Uterus (tissue), 3 donors: ENCODE measurements at regions not wholly inside any gene's neighbourhood (a gene's known extent, or its start where the extent isn't known, plus 50 kb on each side); places are given as distances from the start of the nearest gene placed in this dataset.

Experiments
- DNase-seq, 2 donors: peaks; one replicate each; pipeline ENCODE4 v3.0.0-alpha.2; 2019 to 2020
- H3K27ac ChIP-seq, 2 donors: fragments of 200-600 bp; sonication (generic); 1 replicate in 1 of 2; 2 replicates in 1 of 2; pipeline ENCODE4 v1.5.1; 2016 to 2018
- H3K27me3 ChIP-seq, 2 donors: fragments of 200-600 bp; sonication (generic); one replicate each; pipeline ENCODE4 v1.5.1; 2018 to 2019; ENCODE audit warnings: control low read depth in 1 of 2
- H3K36me3 ChIP-seq, 2 donors: fragments of 200-600 bp; sonication (generic); one replicate each; pipeline ENCODE4 v1.5.1; 2019; ENCODE audit warnings: control low read depth in 1 of 2
- H3K4me1 ChIP-seq, 2 donors: fragments of 200-600 bp; sonication (generic); one replicate each; pipeline ENCODE4 v1.5.1; 2018 to 2019; ENCODE audit warnings: control low read depth in 1 of 2
- H3K4me3 ChIP-seq, 2 donors: fragments of 200-600 bp; sonication (generic); 1 replicate in 1 of 2; 2 replicates in 1 of 2; pipeline ENCODE4 v1.5.1; 2018 to 2019; ENCODE audit warnings: mild to moderate bottlenecking in 1 of 2
- H3K9me3 ChIP-seq, 2 donors: fragments of 200-600 bp; sonication (generic); one replicate each; pipeline ENCODE4 v1.5.1; 2019; ENCODE audit warnings: control low read depth in 1 of 2
- POLR2A ChIP-seq, 2 donors: fragments of 450-650 bp; IDR thresholded peaks; one replicate each; pipeline ENCODE4 v1.6.1; 2016; ENCODE audit warnings: antibody characterized with exemption in 2 of 2, mild to moderate bottlenecking in 1 of 2, moderate library complexity in 1 of 2
- intact Hi-C: fragments of 100-400 bp; cut with DNase I; formaldehyde crosslinking; loops from one replicate; pipeline ENCODE4 v1.15.1; 2023; ENCODE audit warnings: low total_unique reads
- TF ChIP-seq, protein P1 (sequence below), 4 experiments: fragments of 200-600 bp in 2 of 4; fragments of 450-650 bp in 2 of 4; sonication (generic) in 2 of 4; IDR thresholded peaks; one replicate each; pipeline ENCODE4 v1.5.1; 2016 to 2019; ENCODE audit warnings: antibody characterized with exemption in 4 of 4, mild to moderate bottlenecking in 2 of 4, moderate library complexity in 1 of 4
- donor health status: DM: yes; HTN: yes; CAD: no.

DNA sequence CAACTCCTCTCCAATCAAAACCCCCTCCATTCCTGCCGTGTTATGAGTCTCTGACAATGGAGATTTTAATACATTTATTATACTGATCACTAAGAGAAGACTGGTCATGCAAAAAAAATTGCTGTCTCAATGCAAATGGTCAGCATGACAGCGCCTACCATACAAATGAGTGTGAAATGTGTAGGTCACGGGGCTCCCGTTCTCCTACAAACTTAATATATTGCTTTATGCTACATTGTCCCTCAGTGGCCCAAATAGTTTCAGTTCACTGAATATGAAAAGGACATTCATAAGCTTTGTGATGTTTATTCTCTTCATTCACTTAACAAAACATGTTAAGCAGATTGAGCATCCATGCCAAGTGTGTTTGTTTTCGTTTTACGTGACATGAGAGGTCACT, 116.1 kb downstream of the SPANXN3 start:
- Histone ChIP-seq H3K27ac (no peak overlapping the region), H3K4me3 (no peak overlapping the region), H3K9me3 (no peaks in the 10 kb centered on the region), H3K27me3 (no peaks in the 10 kb centered on the region), H3K4me1 (no peaks in the 10 kb centered on the region), H3K36me3 (no peaks in the 10 kb centered on the region)
- DNase-seq = no peak
- intact Hi-C loops = no loop called here
- TF ChIP-seq, protein P1, sequence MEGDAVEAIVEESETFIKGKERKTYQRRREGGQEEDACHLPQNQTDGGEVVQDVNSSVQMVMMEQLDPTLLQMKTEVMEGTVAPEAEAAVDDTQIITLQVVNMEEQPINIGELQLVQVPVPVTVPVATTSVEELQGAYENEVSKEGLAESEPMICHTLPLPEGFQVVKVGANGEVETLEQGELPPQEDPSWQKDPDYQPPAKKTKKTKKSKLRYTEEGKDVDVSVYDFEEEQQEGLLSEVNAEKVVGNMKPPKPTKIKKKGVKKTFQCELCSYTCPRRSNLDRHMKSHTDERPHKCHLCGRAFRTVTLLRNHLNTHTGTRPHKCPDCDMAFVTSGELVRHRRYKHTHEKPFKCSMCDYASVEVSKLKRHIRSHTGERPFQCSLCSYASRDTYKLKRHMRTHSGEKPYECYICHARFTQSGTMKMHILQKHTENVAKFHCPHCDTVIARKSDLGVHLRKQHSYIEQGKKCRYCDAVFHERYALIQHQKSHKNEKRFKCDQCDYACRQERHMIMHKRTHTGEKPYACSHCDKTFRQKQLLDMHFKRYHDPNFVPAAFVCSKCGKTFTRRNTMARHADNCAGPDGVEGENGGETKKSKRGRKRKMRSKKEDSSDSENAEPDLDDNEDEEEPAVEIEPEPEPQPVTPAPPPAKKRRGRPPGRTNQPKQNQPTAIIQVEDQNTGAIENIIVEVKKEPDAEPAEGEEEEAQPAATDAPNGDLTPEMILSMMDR (IDR thresholded peaks at IDR 0.05) = no peak

DNA sequence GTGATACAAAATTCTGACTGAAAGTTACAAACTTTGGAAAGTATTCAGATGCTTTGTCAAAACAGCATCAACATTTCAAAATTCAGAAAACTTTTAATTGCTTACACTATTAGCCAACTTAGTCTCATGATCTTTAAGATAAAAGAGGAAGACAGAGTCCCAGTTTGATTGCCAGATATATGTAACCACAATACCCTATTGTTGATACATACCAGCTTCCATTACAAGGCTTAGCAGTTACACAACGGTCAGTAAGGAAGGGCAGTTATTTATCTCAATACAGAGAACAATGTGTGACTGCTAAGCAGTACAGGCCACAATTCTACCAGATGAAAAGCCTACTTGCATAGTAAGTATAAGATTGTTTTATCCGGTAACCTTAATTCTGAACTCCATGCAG, 138.4 kb downstream of the SPANXN3 start:
- TF ChIP-seq POLR2A (IDR thresholded peaks at IDR 0.05) = no peak
- TF ChIP-seq, protein P1 (IDR thresholded peaks at IDR 0.05) = no peak
- Histone ChIP-seq H3K27me3 (no peaks in the 10 kb centered on the region), H3K4me1 (no peaks in the 10 kb centered on the region), H3K9me3 (no peaks in the 10 kb centered on the region), H3K27ac (no peak overlapping the region), H3K36me3 (no peaks in the 10 kb centered on the region), H3K4me3 (no peak overlapping the region)
- intact Hi-C loops = no loop called here
- DNase-seq = no peak

DNA sequence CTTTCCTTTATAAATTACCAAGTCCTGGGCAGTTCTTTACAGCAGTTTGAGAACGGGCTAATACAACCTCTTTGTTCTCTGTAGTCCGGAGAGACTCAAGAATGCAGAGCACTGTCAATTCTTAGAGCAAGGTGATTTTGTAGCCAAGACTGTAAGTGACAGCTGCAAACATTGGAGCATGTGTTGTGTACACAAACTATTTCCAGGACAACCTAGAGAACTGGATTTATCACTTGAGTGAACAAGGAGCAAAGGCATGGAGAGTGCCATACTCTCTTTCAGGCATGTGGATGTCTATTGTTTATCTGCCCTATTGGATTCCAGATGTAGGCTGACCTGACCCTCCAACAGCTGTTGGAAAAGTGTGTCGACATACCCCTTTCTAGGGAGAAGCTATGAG, 153.9 kb downstream of the SPANXN3 start:
- H3K4me1 ChIP-seq = no peaks in the 10 kb centered on the region
- DNase-seq = no peak
- no peaks in the 10 kb centered on the region for H3K9me3 ChIP-seq
- no peaks in the 10 kb centered on the region for H3K27me3 ChIP-seq
- intact Hi-C loops = no loop called here
- no peak overlapping the region for H3K27ac ChIP-seq
- no peak overlapping the region for H3K4me3 ChIP-seq
- no peaks in the 10 kb centered on the region for H3K36me3 ChIP-seq
- TF ChIP-seq POLR2A (IDR thresholded peaks at IDR 0.05) = no peak
- TF ChIP-seq, protein P1 (IDR thresholded peaks at IDR 0.05) = no peak

DNA sequence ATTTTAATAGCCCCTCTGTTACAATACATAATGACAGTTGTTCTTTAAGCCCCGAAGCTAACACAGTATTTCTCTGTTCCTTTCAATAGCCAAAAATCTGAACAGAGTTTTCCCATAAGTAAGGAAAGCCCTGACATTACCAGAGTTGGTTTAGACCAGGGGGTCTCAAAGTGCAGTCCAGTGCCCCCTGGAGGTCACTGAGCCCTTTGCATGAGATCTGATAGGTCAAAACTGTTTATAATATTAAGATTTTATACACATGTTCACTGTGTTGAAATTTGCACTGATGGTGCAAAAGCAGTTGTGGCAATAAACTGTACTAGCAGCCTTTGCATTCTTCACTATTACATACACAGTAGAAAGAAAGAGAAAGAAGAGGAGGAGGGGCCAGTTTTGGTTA, 177.1 kb downstream of the SPANXN3 start:
- TF ChIP-seq, protein P1 (IDR thresholded peaks at IDR 0.05) = no peak
- no peak for TF ChIP-seq POLR2A (IDR thresholded peaks at IDR 0.05)
- Histone ChIP-seq H3K9me3 (no peaks in the 10 kb centered on the region), H3K4me3 (no peak overlapping the region), H3K27ac (no peak overlapping the region), H3K27me3 (no peaks in the 10 kb centered on the region), H3K4me1 (no peaks in the 10 kb centered on the region), H3K36me3 (no peaks in the 10 kb centered on the region)
- no peak for DNase-seq
- intact Hi-C loops = no loop called here

DNA sequence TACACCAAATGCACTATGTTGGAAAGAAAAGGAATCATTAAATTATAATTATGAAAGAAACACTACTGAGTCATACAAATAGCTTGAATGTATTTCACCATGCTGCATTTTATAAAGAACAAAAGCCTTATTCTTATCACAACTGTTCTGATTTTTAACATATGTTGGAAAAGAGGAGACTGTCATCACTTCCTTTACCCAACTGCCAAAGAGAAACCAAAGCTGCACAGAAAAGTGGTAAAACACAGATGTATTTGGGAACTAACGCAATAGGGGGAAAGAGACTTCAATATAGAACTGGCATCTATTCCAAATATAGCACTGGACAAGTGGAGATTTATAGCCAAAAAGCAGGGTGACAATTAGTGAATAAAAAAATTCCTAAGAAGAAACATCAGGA, 181.0 kb downstream of the SPANXN3 start:
- H3K27me3 ChIP-seq = no peaks in the 10 kb centered on the region
- no peak for DNase-seq
- H3K27ac ChIP-seq = no peak overlapping the region
- H3K9me3 ChIP-seq = no peaks in the 10 kb centered on the region
- no peak overlapping the region for H3K4me3 ChIP-seq
- no peaks in the 10 kb centered on the region for H3K4me1 ChIP-seq
- TF ChIP-seq POLR2A (IDR thresholded peaks at IDR 0.05) = no peak
- TF ChIP-seq, protein P1 (IDR thresholded peaks at IDR 0.05) = no peak
- intact Hi-C loops = no loop called here
- H3K36me3 ChIP-seq = no peaks in the 10 kb centered on the region
